AG09309 (cell line): ENCODE measurements at regions not wholly inside any gene's neighbourhood (a gene's known extent, or its start where the extent isn't known, plus 50 kb on each side); places are given as distances from the start of the nearest gene placed in this dataset.

Source experiments
- DNase-seq: peaks from one replicate; pipeline ENCODE4 v3.0.0-alpha.2; 2010; ENCODE audit warnings: low read depth
- H3K4me3 ChIP-seq: 2 replicates; pipeline ENCODE4 v1.5.1; 2011; ENCODE audit warnings: mild to moderate bottlenecking, low read depth, low read length, moderate library complexity; ENCODE audit not compliant: control insufficient read depth
- CTCF ChIP-seq: IDR thresholded peaks from 2 replicates; pipeline ENCODE4 v1.5.1; 2011; ENCODE audit warnings: mild to moderate bottlenecking, low read depth, low read length, inconsistent platforms; ENCODE audit not compliant: insufficient read depth, control insufficient read depth; ENCODE audit errors: missing control alignments

GRCh38 chr12:91606662-91607377, 424.2 kb upstream of the DCN start:
- no peak for TF ChIP-seq CTCF
- no peak for DNase-seq
- no peak overlapping the region for H3K4me3 ChIP-seq

GRCh38 chr12:91604897-91605296, 422.3 kb upstream of the DCN start:
- no peak overlapping the region for H3K4me3 ChIP-seq
- DNase-seq = no peak
- no peak for TF ChIP-seq CTCF

DNA sequence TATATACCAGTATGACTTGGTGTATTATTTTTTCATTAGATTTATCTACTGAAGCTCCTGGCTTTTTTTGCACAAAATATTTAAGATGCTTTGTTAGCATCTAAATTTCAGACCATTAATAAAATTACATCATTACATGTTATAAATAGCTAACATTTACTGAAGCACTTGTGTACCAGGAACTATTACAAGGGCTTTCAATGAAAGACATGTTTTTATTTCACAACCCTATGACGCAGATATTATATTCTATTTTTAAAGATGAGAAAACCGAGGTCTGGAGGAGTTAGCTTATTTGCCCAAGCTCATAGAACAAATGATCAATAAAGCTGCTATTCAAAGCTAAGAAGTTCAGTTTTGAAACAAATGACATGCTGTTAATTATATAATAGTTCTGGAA, 420.4 kb upstream of the DCN start:
- no peak for DNase-seq
- no peak overlapping the region for H3K4me3 ChIP-seq
- TF ChIP-seq CTCF = no peak

- no peak for DNase-seq
- H3K4me3 ChIP-seq = no peak overlapping the region
- TF ChIP-seq CTCF = no peak
These were observed 418.4 kb upstream of the DCN start for GRCh38 chr12:91601054-91601453.

- H3K4me3 ChIP-seq = no peak overlapping the region
- no peak for DNase-seq
- no peak for TF ChIP-seq CTCF
These were observed 412.1 kb upstream of the DCN start for GRCh38 chr12:91594715-91595114.

DNA sequence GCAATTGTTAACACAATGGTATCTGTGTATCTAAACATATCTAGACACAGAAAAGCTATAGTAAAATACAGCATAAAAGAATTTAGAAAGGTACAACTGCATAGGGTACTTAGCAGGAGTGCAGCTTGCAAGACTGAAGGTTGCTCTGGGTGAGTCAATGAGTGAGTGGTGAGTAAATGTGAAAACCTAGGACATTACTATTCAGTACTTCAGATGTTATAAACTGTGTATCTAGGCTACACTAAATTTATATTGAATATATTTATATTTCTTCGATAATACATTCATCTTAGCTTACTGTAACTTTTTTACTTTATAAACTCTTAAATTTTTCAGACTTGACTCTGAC, 409.0 kb upstream of the DCN start:
- no peak overlapping the region for H3K4me3 ChIP-seq
- TF ChIP-seq CTCF = no peak
- no peak for DNase-seq

GRCh38 chr12:91590966-91591638, 408.5 kb upstream of the DCN start:
- no peak for TF ChIP-seq CTCF
- no peak overlapping the region for H3K4me3 ChIP-seq
- DNase-seq = no peak
